SK-N-SH (cell line): ENCODE measurements at regions not wholly inside any gene's neighbourhood (a gene's known extent, or its start where the extent isn't known, plus 50 kb on each side); places are given as distances from the start of the nearest gene placed in this dataset.

Experiments used
- EZH2phosphoT487 ChIP-seq: fragments of 200-600 bp; sonication (generic); IDR thresholded peaks from 2 replicates; pipeline ENCODE4 v1.6.1; 2017; ENCODE audit warnings: low read depth, mixed run types, mild to moderate bottlenecking, antibody characterized with exemption, moderate library complexity, borderline replicate concordance
- MEF2A ChIP-seq: IDR thresholded peaks from 2 replicates; pipeline ENCODE4 v1.4.0; 2012; ENCODE audit warnings: low read depth, borderline replicate concordance
- NRF1 ChIP-seq: IDR thresholded peaks from 2 replicates; pipeline ENCODE4 v1.6.1; 2012; ENCODE audit warnings: low read depth, mild to moderate bottlenecking, low read length
- POLR2AphosphoS5 ChIP-seq: IDR thresholded peaks from 2 replicates; pipeline ENCODE4 v1.6.1; 2012; ENCODE audit warnings: low read depth, low read length
- RCOR1 ChIP-seq: fragments of 150-350 bp; IDR thresholded peaks from 2 replicates; pipeline ENCODE4 v1.6.1; 2017; ENCODE audit warnings: antibody characterized with exemption, low read length
- SIN3A ChIP-seq: IDR thresholded peaks from 2 replicates; pipeline ENCODE4 v1.6.1; 2012; ENCODE audit warnings: low read depth, mild to moderate bottlenecking, low read length, moderate library complexity, borderline replicate concordance
- YY1 ChIP-seq: IDR thresholded peaks from 2 replicates; pipeline ENCODE4 v1.4.0; 2012; ENCODE audit warnings: low read depth, mild to moderate bottlenecking
- TF ChIP-seq, protein P1 (sequence below): fragments of 200-600 bp; sonication (generic); IDR thresholded peaks from 2 replicates; pipeline ENCODE4 v1.6.1; 2017; ENCODE audit warnings: antibody characterized with exemption, mild to moderate bottlenecking, moderate library complexity
- TF ChIP-seq, protein P2 (sequence below): IDR thresholded peaks from 2 replicates; pipeline ENCODE4 v1.4.0; 2012; ENCODE audit warnings: low read depth

DNA sequence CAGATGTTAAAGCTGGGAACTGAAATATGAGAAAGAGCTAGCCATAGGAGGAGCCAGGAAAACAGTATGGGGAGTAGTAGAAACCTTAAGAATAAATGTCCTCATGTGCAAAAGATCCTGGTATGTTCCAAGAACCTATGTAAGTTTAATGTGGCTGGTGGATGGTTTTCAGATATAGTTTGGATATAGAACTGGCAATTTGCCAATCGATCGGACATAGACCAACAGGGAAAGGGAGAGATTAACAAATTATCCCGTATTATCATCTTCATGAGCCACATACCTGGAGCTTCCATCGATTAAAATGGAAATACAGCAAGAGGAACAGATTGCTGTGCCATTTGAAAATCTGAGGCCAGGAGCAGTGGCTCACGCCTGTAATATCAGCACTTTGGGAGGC is 388.7 kb downstream of the PRELID2 start:
- TF ChIP-seq, protein P1, sequence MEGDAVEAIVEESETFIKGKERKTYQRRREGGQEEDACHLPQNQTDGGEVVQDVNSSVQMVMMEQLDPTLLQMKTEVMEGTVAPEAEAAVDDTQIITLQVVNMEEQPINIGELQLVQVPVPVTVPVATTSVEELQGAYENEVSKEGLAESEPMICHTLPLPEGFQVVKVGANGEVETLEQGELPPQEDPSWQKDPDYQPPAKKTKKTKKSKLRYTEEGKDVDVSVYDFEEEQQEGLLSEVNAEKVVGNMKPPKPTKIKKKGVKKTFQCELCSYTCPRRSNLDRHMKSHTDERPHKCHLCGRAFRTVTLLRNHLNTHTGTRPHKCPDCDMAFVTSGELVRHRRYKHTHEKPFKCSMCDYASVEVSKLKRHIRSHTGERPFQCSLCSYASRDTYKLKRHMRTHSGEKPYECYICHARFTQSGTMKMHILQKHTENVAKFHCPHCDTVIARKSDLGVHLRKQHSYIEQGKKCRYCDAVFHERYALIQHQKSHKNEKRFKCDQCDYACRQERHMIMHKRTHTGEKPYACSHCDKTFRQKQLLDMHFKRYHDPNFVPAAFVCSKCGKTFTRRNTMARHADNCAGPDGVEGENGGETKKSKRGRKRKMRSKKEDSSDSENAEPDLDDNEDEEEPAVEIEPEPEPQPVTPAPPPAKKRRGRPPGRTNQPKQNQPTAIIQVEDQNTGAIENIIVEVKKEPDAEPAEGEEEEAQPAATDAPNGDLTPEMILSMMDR: no peak
- TF ChIP-seq POLR2AphosphoS5 (no peak), EZH2phosphoT487 (no peak), RCOR1 (no peak), YY1 (no peak), NRF1 (no peak), MEF2A (no peak), SIN3A (no peak)
- TF ChIP-seq, protein P2, sequence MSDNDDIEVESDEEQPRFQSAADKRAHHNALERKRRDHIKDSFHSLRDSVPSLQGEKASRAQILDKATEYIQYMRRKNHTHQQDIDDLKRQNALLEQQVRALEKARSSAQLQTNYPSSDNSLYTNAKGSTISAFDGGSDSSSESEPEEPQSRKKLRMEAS: no peak
